NCI-H226 (cell line): ENCODE measurements at regions not wholly inside any gene's neighbourhood (a gene's known extent, or its start where the extent isn't known, plus 50 kb on each side); places are given as distances from the start of the nearest gene placed in this dataset.
"Not testable (repeated sequence)": the region's sequence is repeated elsewhere in the genome, so short reads cannot be mapped to it uniquely, and the experiment has no call there.

Experiments used
- DNase-seq: peaks from one replicate; pipeline ENCODE4 v3.0.0-alpha.2; 2015

GRCh38 chr21:18832950-18833349 is 429.4 kb upstream of the TMPRSS15 start:
- DNase-seq, result peak; percentile 94

- peak; percentile 21 for DNase-seq
Observed at GRCh38 chr21:18834121-18834520, 430.5 kb upstream of the TMPRSS15 start.

- no peak for DNase-seq
Observed at GRCh38 chr21:18840239-18840638, 436.7 kb upstream of the TMPRSS15 start.

- DNase-seq, result not testable (repeated sequence)
Observed at GRCh38 chr21:18857606-18858005, 454.0 kb upstream of the TMPRSS15 start.

- no peak for DNase-seq
Observed at GRCh38 chr21:18869104-18869503, 465.5 kb upstream of the TMPRSS15 start.

GRCh38 chr21:18877917-18878316 is 474.3 kb upstream of the TMPRSS15 start:
- DNase-seq, result no peak

GRCh38 chr21:18887922-18888602 is 484.5 kb upstream of the TMPRSS15 start:
- no peak for DNase-seq

GRCh38 chr21:18893406-18893805 is 489.8 kb upstream of the TMPRSS15 start:
- DNase-seq, result peak; percentile 50

- no peak for DNase-seq
Observed at GRCh38 chr21:18894387-18894786, 490.8 kb upstream of the TMPRSS15 start.

GRCh38 chr21:18899261-18899660 is 495.7 kb upstream of the TMPRSS15 start:
- DNase-seq, result no peak

GRCh38 chr21:18902660-18903059 is 499.1 kb upstream of the TMPRSS15 start:
- DNase-seq, result no peak

GRCh38 chr21:18907076-18907475 is 503.5 kb upstream of the TMPRSS15 start:
- DNase-seq, result no peak

GRCh38 chr21:18908641-18909040 is 505.1 kb upstream of the TMPRSS15 start:
- DNase-seq, result no peak

GRCh38 chr21:18913914-18914313 is 510.3 kb upstream of the TMPRSS15 start:
- DNase-seq, result no peak

GRCh38 chr21:18914570-18914969 is 511.0 kb upstream of the TMPRSS15 start:
- no peak for DNase-seq

- peak; percentile 71 for DNase-seq
Observed at GRCh38 chr21:18917622-18918021, 514.0 kb upstream of the TMPRSS15 start.

- DNase-seq, result no peak
Observed at GRCh38 chr21:18931237-18931636, 527.7 kb upstream of the TMPRSS15 start.

GRCh38 chr21:18937337-18937736 is 533.8 kb upstream of the TMPRSS15 start:
- no peak for DNase-seq

- peak; percentile 36 for DNase-seq
Observed at GRCh38 chr21:18940791-18941190, 537.2 kb upstream of the TMPRSS15 start.

GRCh38 chr21:18950045-18950740 is 546.6 kb upstream of the TMPRSS15 start:
- no peak for DNase-seq

- DNase-seq, result no peak
Observed at GRCh38 chr21:18951271-18952038, 547.9 kb upstream of the TMPRSS15 start.

GRCh38 chr21:18954441-18954844 is 550.9 kb upstream of the TMPRSS15 start:
- DNase-seq, result no peak

- no peak for DNase-seq
Observed at GRCh38 chr21:18959817-18960216, 556.2 kb upstream of the TMPRSS15 start.

- no peak for DNase-seq
Observed at GRCh38 chr21:18960306-18960705, 556.7 kb upstream of the TMPRSS15 start.
